ENCODE measurements at regions not wholly inside any gene's neighbourhood (a gene's known extent, or its start where the extent isn't known, plus 50 kb on each side); places are given as distances from the start of the nearest gene placed in this dataset.

DNA sequence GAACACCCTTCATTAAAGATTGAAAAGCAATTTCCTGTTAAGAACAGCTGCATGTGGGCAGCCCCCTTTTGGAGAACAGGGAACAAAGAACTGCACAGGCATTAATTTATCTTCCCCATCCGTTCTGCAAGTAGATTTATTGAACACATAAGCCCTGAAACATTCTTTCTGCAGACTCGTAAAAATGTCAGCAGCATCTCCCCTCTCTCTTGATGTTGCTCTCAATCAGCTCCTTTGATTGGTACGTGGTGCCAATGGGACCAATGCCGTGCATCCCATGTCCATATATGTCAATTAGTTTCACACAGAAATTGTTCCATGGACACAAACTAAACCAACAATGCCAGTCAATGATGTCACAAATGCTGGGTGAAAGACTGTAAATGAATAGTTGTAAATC, 228.5 kb upstream of the RASGEF1B start:
- no peak overlapping the region for H3K27ac ChIP-seq (ENCODE audit: low read length)
- H3K36me3 ChIP-seq (ENCODE audit: control insufficient read depth, insufficient read depth, low read length), result no peaks in the 10 kb centered on the region
- no peak for DNase-seq
- H3K9me3 ChIP-seq (replicated peaks; ENCODE audit: control insufficient read depth, low read depth, low read length), result no peaks in the 10 kb centered on the region
- no peaks in the 10 kb centered on the region for H3K27me3 ChIP-seq (ENCODE audit: control insufficient read depth, insufficient read depth, low read length)
- 14% methylated on average over 3 of the region's 4 CpGs for WGBS (ENCODE audit: insufficient coverage)
- no peaks in the 10 kb centered on the region for H3K4me1 ChIP-seq (ENCODE audit: control insufficient read depth, insufficient read depth, low read length)
- H3K4me3 ChIP-seq (ENCODE audit: low read length), result no peak overlapping the region

DNA sequence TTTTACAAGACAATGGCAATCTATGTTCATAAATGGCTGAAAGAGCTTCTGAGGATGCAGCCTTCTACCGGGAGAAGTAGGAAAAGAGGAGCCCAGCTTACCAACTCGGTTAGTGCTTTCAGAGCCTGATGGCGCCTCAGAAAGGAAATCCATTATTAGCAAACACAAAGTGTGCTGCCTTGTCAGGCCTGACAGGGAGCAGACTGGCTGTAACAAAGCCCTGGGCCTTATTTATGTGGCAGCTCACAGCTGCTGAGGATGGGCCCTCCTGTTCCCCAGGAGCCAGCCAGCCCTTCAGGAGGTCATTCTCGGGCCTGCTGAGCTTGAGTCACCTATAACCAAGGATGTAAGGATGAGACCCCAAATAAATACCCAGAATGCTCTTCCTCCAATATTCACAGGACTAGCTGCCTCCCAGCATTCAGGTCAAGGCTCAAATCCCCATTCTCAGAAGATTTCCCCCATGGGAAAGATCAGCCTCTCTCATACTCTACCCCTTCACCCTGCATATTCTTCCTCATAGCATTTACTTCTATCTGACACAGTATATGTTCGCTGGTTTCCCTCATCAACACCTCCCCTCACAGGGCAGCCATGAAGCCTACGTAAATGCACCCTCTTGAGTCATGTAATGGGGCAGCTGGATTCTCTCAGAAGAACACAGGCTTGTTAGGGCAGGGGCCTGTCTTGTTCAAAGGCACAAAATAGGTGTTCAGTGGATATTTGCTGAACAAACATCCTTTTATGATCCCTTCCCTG, 227.0 kb upstream of the RASGEF1B start:
- no peaks in the 10 kb centered on the region for H3K4me1 ChIP-seq (ENCODE audit: control insufficient read depth, insufficient read depth, low read length)
- 59% methylated on average over 6 of the region's 6 CpGs for whole genome bisulfite sequencing (ENCODE audit: insufficient coverage)
- no peaks in the 10 kb centered on the region for H3K9me3 ChIP-seq (replicated peaks; ENCODE audit: control insufficient read depth, low read depth, low read length)
- no peak for DNase-seq
- no peaks in the 10 kb centered on the region for H3K27me3 ChIP-seq (ENCODE audit: control insufficient read depth, insufficient read depth, low read length)
- no peak overlapping the region for H3K4me3 ChIP-seq (ENCODE audit: low read length)
- H3K27ac ChIP-seq (ENCODE audit: low read length), result no peak overlapping the region
- H3K36me3 ChIP-seq (ENCODE audit: control insufficient read depth, insufficient read depth, low read length), result no peaks in the 10 kb centered on the region

DNA sequence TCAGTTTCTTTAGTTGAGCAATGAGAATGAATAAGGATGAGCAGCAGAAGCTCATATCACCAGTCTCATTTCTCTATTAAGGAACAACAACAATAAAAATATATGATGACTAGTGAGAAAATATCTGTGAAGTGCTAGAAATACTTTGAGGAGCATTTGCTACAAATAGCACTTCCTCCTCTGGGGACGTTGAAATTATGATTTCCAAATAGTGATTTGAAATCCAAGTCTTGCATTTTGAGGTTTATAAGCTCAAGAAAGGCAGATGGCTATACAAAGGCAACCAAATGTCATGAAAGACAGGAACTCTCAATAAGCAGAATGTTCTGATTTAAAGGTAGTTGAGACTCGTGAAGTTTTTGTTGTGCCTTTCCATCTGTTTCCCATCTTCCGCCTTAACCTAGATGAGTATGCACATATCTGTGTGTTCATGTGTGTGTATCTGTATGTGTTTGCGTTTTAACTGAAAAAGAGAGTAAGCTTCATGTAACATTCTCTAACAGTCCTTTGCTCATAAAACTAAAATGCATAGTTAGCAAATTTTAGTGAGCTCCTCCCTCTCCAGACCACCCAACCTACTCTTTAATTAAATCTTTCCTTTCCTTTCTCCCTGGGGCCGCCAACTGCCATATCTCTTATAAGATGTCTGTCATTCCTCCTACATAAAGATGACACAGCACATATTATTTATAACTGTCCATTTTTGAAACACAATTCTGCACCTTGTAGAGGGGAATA, 222.6 kb upstream of the RASGEF1B start:
- 0% methylated on average over 1 of the region's 5 CpGs for WGBS (ENCODE audit: insufficient coverage)
- no peaks in the 10 kb centered on the region for H3K9me3 ChIP-seq (replicated peaks; ENCODE audit: control insufficient read depth, low read depth, low read length)
- H3K4me1 ChIP-seq (ENCODE audit: control insufficient read depth, insufficient read depth, low read length), result no peaks in the 10 kb centered on the region
- H3K27ac ChIP-seq (ENCODE audit: low read length), result no peak overlapping the region
- DNase-seq, result peak; percentile 23
- H3K36me3 ChIP-seq (ENCODE audit: control insufficient read depth, insufficient read depth, low read length), result no peaks in the 10 kb centered on the region
- H3K4me3 ChIP-seq (ENCODE audit: low read length), result no peak overlapping the region
- H3K27me3 ChIP-seq (ENCODE audit: control insufficient read depth, insufficient read depth, low read length), result no peaks in the 10 kb centered on the region

DNA sequence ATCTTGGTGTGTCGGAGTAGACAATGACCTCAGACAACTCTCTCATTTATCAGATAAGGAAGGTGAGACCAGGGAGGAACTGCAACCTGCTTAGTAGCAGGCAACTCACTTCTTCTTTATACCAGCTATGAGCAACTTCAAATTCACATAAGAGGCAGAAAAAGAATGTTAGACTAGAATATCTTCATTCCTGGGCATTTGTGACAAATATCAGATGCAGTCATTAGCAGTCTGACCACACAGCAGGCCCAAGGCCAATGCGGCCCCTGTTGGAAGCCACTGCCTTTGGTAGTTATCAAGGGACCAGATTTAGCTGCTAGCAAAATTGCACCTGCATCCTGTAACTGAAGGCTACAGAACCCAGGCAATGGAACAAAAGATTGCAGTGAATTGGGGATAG, 219.2 kb upstream of the RASGEF1B start:
- H3K4me3 ChIP-seq (ENCODE audit: low read length), result no peak overlapping the region
- 64% methylated on average over 1 of the region's 2 CpGs for WGBS (ENCODE audit: insufficient coverage)
- DNase-seq, result no peak
- H3K36me3 ChIP-seq (ENCODE audit: control insufficient read depth, insufficient read depth, low read length), result no peaks in the 10 kb centered on the region
- no peaks in the 10 kb centered on the region for H3K9me3 ChIP-seq (replicated peaks; ENCODE audit: control insufficient read depth, low read depth, low read length)
- no peak overlapping the region for H3K27ac ChIP-seq (ENCODE audit: low read length)
- no peaks in the 10 kb centered on the region for H3K27me3 ChIP-seq (ENCODE audit: control insufficient read depth, insufficient read depth, low read length)
- H3K4me1 ChIP-seq (ENCODE audit: control insufficient read depth, insufficient read depth, low read length), result no peaks in the 10 kb centered on the region

DNA sequence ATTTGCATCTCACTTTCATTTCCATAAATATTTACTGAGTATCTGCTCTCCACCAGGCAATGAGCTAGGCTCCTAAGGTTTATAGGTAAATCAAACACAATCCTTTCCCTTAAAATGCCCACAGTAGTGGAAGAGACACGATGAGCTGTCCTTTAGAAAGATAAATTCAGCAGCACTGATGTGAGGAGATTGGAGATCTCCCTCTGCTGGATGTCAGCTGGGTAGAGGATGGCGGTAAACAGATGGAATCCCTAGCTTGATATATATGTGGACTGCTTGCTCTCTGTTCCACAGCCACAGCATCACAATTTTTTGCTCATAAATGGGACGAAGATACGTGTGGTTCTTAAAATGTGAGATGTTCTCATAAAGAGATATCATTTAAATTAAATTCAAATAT, 216.4 kb upstream of the RASGEF1B start:
- H3K4me3 ChIP-seq (ENCODE audit: low read length), result no peak overlapping the region
- no peak overlapping the region for H3K27ac ChIP-seq (ENCODE audit: low read length)
- H3K4me1 ChIP-seq (ENCODE audit: control insufficient read depth, insufficient read depth, low read length), result no peaks in the 10 kb centered on the region
- peak; percentile 51 for DNase-seq
- no peaks in the 10 kb centered on the region for H3K27me3 ChIP-seq (ENCODE audit: control insufficient read depth, insufficient read depth, low read length)
- no CpG with 5 or more reads among the region's 4 CpGs for WGBS (ENCODE audit: insufficient coverage)
- H3K9me3 ChIP-seq (replicated peaks; ENCODE audit: control insufficient read depth, low read depth, low read length), result no peaks in the 10 kb centered on the region
- H3K36me3 ChIP-seq (ENCODE audit: control insufficient read depth, insufficient read depth, low read length), result no peaks in the 10 kb centered on the region

DNA sequence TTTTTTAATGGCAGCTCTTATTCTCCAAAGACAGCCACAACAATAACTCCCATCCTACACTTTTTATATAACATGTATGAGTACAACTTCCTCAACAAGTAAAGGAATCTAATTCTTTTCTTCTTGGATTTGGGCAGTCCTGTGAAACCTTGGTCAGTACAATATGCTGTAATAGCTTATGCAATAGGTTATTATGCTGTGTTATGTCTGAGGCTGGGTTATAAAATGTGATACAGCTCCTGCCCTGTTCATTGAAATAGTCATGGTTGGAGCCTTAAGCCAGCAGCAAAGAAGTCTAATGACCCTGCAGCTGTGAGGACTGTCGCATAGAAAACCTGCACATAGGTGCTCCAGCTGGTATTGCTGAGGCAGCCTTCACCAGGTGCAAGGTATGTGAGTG, 215.8 kb upstream of the RASGEF1B start:
- Histone ChIP-seq H3K9me3 (replicated peaks; ENCODE audit: control insufficient read depth, low read depth, low read length) (no peaks in the 10 kb centered on the region), H3K36me3 (ENCODE audit: control insufficient read depth, insufficient read depth, low read length) (no peaks in the 10 kb centered on the region), H3K4me1 (ENCODE audit: control insufficient read depth, insufficient read depth, low read length) (no peaks in the 10 kb centered on the region), H3K27me3 (ENCODE audit: control insufficient read depth, insufficient read depth, low read length) (no peaks in the 10 kb centered on the region), H3K4me3 (ENCODE audit: low read length) (no peak overlapping the region), H3K27ac (ENCODE audit: low read length) (no peak overlapping the region)
- no peak for DNase-seq
- no CpG with 5 or more reads among the region's 1 CpG for WGBS (ENCODE audit: insufficient coverage)

DNA sequence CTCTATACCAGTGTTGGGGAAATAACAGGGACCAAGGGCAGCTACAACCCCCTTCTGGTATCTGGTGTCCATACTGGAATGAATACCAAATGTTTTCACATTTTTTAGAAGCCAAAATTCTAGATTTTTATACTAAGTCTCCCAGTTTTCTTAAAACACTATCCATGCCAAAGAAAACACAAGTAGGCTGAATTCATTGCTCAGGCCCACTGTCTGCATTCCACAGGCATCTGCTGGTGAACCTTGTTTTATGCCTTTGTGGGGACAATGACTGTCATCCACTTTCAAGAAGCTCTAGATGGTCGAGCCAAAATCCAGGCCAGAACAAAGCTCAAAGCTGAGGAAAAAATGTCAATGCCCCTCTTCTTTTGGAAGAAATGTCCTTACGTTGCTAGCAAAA, 213.4 kb upstream of the RASGEF1B start:
- Histone ChIP-seq H3K4me1 (ENCODE audit: control insufficient read depth, insufficient read depth, low read length) (no peaks in the 10 kb centered on the region), H3K36me3 (ENCODE audit: control insufficient read depth, insufficient read depth, low read length) (no peaks in the 10 kb centered on the region), H3K4me3 (ENCODE audit: low read length) (no peak overlapping the region), H3K27me3 (ENCODE audit: control insufficient read depth, insufficient read depth, low read length) (no peaks in the 10 kb centered on the region), H3K27ac (ENCODE audit: low read length) (no peak overlapping the region), H3K9me3 (replicated peaks; ENCODE audit: control insufficient read depth, low read depth, low read length) (no peaks in the 10 kb centered on the region)
- WGBS (ENCODE audit: insufficient coverage), result 76% methylated on average over 2 of the region's 2 CpGs
- no peak for DNase-seq

DNA sequence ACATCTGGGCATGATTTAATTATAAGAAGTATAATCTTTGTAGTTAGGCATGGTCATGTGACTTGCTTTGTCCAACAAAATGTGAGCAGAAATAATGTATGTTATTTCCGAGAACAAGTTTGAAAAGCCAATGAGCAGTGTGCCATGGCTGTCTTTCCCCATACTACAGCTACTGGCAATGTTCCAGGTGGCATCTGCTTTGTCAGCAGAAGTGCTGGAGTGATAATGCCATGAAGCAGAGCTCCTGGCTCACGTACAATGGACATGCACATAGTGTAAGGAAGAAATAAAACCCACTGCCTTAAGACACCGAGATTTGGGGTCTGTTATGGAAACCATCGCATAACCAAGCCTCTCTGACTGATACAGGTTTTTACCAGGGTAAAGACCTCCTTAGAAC, 212.6 kb upstream of the RASGEF1B start:
- H3K4me3 ChIP-seq (ENCODE audit: low read length), result no peak overlapping the region
- no CpG with 5 or more reads among the region's 4 CpGs for WGBS (ENCODE audit: insufficient coverage)
- peak; percentile 52 for DNase-seq

DNA sequence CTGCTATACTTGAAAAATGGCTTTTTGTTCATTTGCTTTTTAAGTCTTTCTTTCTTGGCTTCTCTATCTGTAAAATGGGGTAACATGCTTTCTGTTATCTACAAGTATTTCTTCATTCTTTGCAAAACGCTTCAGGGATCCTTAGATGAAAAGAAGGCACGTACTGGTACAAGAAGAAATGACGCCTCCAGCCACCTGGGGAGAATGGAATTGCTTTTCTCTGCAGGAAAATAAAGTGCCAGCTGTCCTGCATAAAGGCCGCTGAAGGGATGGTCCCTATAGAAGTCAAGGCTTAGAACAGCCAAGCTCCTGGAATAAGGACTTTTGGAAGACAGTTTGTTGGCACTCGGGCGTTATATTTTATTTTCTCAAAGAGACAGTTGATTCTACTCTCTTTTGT, 210.8 kb upstream of the RASGEF1B start:
- Histone ChIP-seq H3K27me3 (ENCODE audit: control insufficient read depth, insufficient read depth, low read length) (no peaks in the 10 kb centered on the region), H3K9me3 (replicated peaks; ENCODE audit: control insufficient read depth, low read depth, low read length) (no peaks in the 10 kb centered on the region), H3K4me1 (ENCODE audit: control insufficient read depth, insufficient read depth, low read length) (no peaks in the 10 kb centered on the region), H3K36me3 (ENCODE audit: control insufficient read depth, insufficient read depth, low read length) (no peaks in the 10 kb centered on the region), H3K4me3 (ENCODE audit: low read length) (no peak overlapping the region), H3K27ac (ENCODE audit: low read length) (no peak overlapping the region)
- DNase-seq, result no peak
- 76% methylated on average over 3 of the region's 6 CpGs for WGBS (ENCODE audit: insufficient coverage)

More for the DNA sequence above, 212.6 kb upstream of the RASGEF1B start:
- Histone ChIP-seq H3K4me1 (ENCODE audit: control insufficient read depth, insufficient read depth, low read length) (no peaks in the 10 kb centered on the region), H3K36me3 (ENCODE audit: control insufficient read depth, insufficient read depth, low read length) (no peaks in the 10 kb centered on the region), H3K27me3 (ENCODE audit: control insufficient read depth, insufficient read depth, low read length) (no peaks in the 10 kb centered on the region), H3K27ac (ENCODE audit: low read length) (no peak overlapping the region), H3K9me3 (replicated peaks; ENCODE audit: control insufficient read depth, low read depth, low read length) (no peaks in the 10 kb centered on the region)

DNA sequence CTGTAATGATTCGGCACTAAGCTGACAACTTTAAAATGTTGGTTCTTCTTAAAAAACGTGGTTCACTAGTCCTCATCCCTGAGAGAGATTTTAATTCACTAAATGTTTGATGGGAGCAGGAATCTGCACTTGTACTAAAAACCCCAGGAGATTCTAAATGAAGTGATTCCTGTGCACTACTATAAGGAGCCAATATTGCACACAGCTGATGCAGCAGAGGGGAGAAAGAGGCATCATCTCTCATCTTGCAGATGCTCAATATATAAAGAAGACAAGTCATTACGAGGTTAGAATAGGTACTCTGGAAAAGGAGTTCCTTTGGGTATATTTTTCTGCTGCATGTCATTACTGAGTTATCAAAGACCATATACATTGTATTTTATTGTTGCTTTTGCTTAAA, 207.6 kb upstream of the RASGEF1B start:
- WGBS (ENCODE audit: insufficient coverage), result no CpG with 5 or more reads among the region's 3 CpGs
- Histone ChIP-seq H3K27ac (ENCODE audit: low read length) (no peak overlapping the region), H3K36me3 (ENCODE audit: control insufficient read depth, insufficient read depth, low read length) (no peaks in the 10 kb centered on the region), H3K9me3 (replicated peaks; ENCODE audit: control insufficient read depth, low read depth, low read length) (no peaks in the 10 kb centered on the region), H3K27me3 (ENCODE audit: control insufficient read depth, insufficient read depth, low read length) (no peaks in the 10 kb centered on the region), H3K4me1 (ENCODE audit: control insufficient read depth, insufficient read depth, low read length) (peaks cover 10% of the 10 kb centered on the region), H3K4me3 (ENCODE audit: low read length) (no peak overlapping the region)
- no peak for DNase-seq
